ENCODE measurements at regions not wholly inside any gene's neighbourhood (a gene's known extent, or its start where the extent isn't known, plus 50 kb on each side); places are given as distances from the start of the nearest gene placed in this dataset.

- TF ChIP-seq, protein P1, sequence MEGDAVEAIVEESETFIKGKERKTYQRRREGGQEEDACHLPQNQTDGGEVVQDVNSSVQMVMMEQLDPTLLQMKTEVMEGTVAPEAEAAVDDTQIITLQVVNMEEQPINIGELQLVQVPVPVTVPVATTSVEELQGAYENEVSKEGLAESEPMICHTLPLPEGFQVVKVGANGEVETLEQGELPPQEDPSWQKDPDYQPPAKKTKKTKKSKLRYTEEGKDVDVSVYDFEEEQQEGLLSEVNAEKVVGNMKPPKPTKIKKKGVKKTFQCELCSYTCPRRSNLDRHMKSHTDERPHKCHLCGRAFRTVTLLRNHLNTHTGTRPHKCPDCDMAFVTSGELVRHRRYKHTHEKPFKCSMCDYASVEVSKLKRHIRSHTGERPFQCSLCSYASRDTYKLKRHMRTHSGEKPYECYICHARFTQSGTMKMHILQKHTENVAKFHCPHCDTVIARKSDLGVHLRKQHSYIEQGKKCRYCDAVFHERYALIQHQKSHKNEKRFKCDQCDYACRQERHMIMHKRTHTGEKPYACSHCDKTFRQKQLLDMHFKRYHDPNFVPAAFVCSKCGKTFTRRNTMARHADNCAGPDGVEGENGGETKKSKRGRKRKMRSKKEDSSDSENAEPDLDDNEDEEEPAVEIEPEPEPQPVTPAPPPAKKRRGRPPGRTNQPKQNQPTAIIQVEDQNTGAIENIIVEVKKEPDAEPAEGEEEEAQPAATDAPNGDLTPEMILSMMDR (IDR thresholded peaks at IDR 0.05 in 4 of 5, conservative IDR thresholded peaks at IDR 0.05 in 1 of 5): no peak
- TF ChIP-seq POLR2A (IDR thresholded peaks at IDR 0.05): no peak
Observed at GRCh38 chr16:48877946-48878345, 268.0 kb upstream of the N4BP1 start.

Measured in gastrocnemius medialis (tissue), 4 donors.